ENCODE measurements at regions not wholly inside any gene's neighbourhood (a gene's known extent, or its start where the extent isn't known, plus 50 kb on each side); places are given as distances from the start of the nearest gene placed in this dataset.

GRCh38 chr2:186027922-186028321 lies 289.3 kb downstream of the FSIP2 start:
- ATAC-seq (no peak), DNase-seq (ENCODE audit: low spot score) (no peak)
- H3K27me3 Mint-ChIP-seq = no peaks in the 10 kb centered on the region
- H3K27ac Mint-ChIP-seq = no peak overlapping the region
- peaks cover 5% of the 10 kb centered on the region for H3K9me3 Mint-ChIP-seq
- no peaks in the 10 kb centered on the region for H3K36me3 Mint-ChIP-seq
- H3K4me1 Mint-ChIP-seq (ENCODE audit: low read depth in 2 of 2) = no peaks in the 10 kb centered on the region
- H3K4me3 Mint-ChIP-seq = no peak overlapping the region

GRCh38 chr2:186031229-186031628 lies 292.6 kb downstream of the FSIP2 start:
- no peaks in the 10 kb centered on the region for H3K27me3 Mint-ChIP-seq
- no peak overlapping the region for H3K4me3 Mint-ChIP-seq
- no peaks in the 10 kb centered on the region for H3K36me3 Mint-ChIP-seq
- peaks cover 5% of the 10 kb centered on the region for H3K9me3 Mint-ChIP-seq
- H3K27ac Mint-ChIP-seq = no peak overlapping the region
- no peak for DNase-seq (ENCODE audit: low spot score)
- no peak for ATAC-seq
- no peaks in the 10 kb centered on the region for H3K4me1 Mint-ChIP-seq (ENCODE audit: low read depth in 2 of 2)

- Mint-ChIP-seq H3K4me3 (no peak overlapping the region), H3K4me1 (ENCODE audit: low read depth in 2 of 2) (no peaks in the 10 kb centered on the region), H3K27ac (no peak overlapping the region), H3K36me3 (no peaks in the 10 kb centered on the region), H3K9me3 (peaks cover 5% of the 10 kb centered on the region), H3K27me3 (no peaks in the 10 kb centered on the region)
- DNase-seq (ENCODE audit: low spot score) = no peak
- ATAC-seq = no peak
These were observed 293.6 kb downstream of the FSIP2 start for GRCh38 chr2:186032102-186032738.

- no peaks in the 10 kb centered on the region for H3K36me3 Mint-ChIP-seq
- peaks cover 5% of the 10 kb centered on the region for H3K9me3 Mint-ChIP-seq
- DNase-seq (ENCODE audit: low spot score) (no peak), ATAC-seq (no peak)
- no peak overlapping the region for H3K4me3 Mint-ChIP-seq
- H3K27me3 Mint-ChIP-seq = no peaks in the 10 kb centered on the region
- no peak overlapping the region for H3K27ac Mint-ChIP-seq
- no peaks in the 10 kb centered on the region for H3K4me1 Mint-ChIP-seq (ENCODE audit: low read depth in 2 of 2)
These were observed 294.3 kb downstream of the FSIP2 start for GRCh38 chr2:186032930-186033329.

- DNase-seq (ENCODE audit: low spot score) (no peak), ATAC-seq (no peak)
- Mint-ChIP-seq H3K4me1 (ENCODE audit: low read depth in 2 of 2) (no peaks in the 10 kb centered on the region), H3K9me3 (peaks cover 5% of the 10 kb centered on the region), H3K27me3 (no peaks in the 10 kb centered on the region), H3K4me3 (no peak overlapping the region), H3K27ac (no peak overlapping the region), H3K36me3 (no peaks in the 10 kb centered on the region)
These were observed 294.9 kb downstream of the FSIP2 start for GRCh38 chr2:186033541-186033940.

- H3K9me3 Mint-ChIP-seq = peaks cover 5% of the 10 kb centered on the region
- no peak for DNase-seq (ENCODE audit: low spot score)
- H3K27ac Mint-ChIP-seq = no peak overlapping the region
- no peak for ATAC-seq
- no peaks in the 10 kb centered on the region for H3K4me1 Mint-ChIP-seq (ENCODE audit: low read depth in 2 of 2)
- no peaks in the 10 kb centered on the region for H3K27me3 Mint-ChIP-seq
- no peak overlapping the region for H3K4me3 Mint-ChIP-seq
- no peaks in the 10 kb centered on the region for H3K36me3 Mint-ChIP-seq
These were observed 298.4 kb downstream of the FSIP2 start for GRCh38 chr2:186036862-186037449.

GRCh38 chr2:186042207-186043028 lies 303.8 kb downstream of the FSIP2 start:
- no peaks in the 10 kb centered on the region for H3K27me3 Mint-ChIP-seq
- ATAC-seq = peak in 1 of 2 donors; percentile 40
- H3K36me3 Mint-ChIP-seq = peaks cover 5% of the 10 kb centered on the region
- H3K9me3 Mint-ChIP-seq = peaks cover 4% of the 10 kb centered on the region
- no peak for DNase-seq (ENCODE audit: low spot score)
- no peaks in the 10 kb centered on the region for H3K4me1 Mint-ChIP-seq (ENCODE audit: low read depth in 2 of 2)
- H3K27ac Mint-ChIP-seq = no peak overlapping the region
- no peak overlapping the region for H3K4me3 Mint-ChIP-seq

GRCh38 chr2:186044761-186045160 lies 306.2 kb downstream of the FSIP2 start:
- Mint-ChIP-seq H3K27ac (no peak overlapping the region), H3K4me3 (no peak overlapping the region), H3K27me3 (no peaks in the 10 kb centered on the region), H3K9me3 (peaks cover 4% of the 10 kb centered on the region), H3K36me3 (peaks cover 5% of the 10 kb centered on the region), H3K4me1 (ENCODE audit: low read depth in 2 of 2) (no peaks in the 10 kb centered on the region)
- ATAC-seq = no peak
- DNase-seq (ENCODE audit: low spot score) = no peak

GRCh38 chr2:186052930-186053329 lies 314.3 kb downstream of the FSIP2 start:
- H3K9me3 Mint-ChIP-seq = peaks cover 2% of the 10 kb centered on the region
- ATAC-seq (no peak), DNase-seq (ENCODE audit: low spot score) (no peak)
- H3K27ac Mint-ChIP-seq = no peak overlapping the region
- no peaks in the 10 kb centered on the region for H3K36me3 Mint-ChIP-seq
- no peak overlapping the region for H3K4me3 Mint-ChIP-seq
- no peaks in the 10 kb centered on the region for H3K27me3 Mint-ChIP-seq
- no peaks in the 10 kb centered on the region for H3K4me1 Mint-ChIP-seq (ENCODE audit: low read depth in 2 of 2)

- H3K4me1 Mint-ChIP-seq (ENCODE audit: low read depth in 2 of 2) = no peaks in the 10 kb centered on the region
These were observed 320.0 kb downstream of the FSIP2 start for GRCh38 chr2:186058614-186059013.

GRCh38 chr2:186059096-186059495 lies 320.5 kb downstream of the FSIP2 start:
- ATAC-seq = no peak
- Mint-ChIP-seq H3K9me3 (peaks cover 6% of the 10 kb centered on the region), H3K36me3 (no peaks in the 10 kb centered on the region), H3K27me3 (no peaks in the 10 kb centered on the region), H3K27ac (no peak overlapping the region), H3K4me3 (no peak overlapping the region), H3K4me1 (ENCODE audit: low read depth in 2 of 2) (no peaks in the 10 kb centered on the region)
- DNase-seq (ENCODE audit: low spot score) = no peak

More at GRCh38 chr2:186058614-186059013, 320.0 kb downstream of the FSIP2 start:
- Mint-ChIP-seq H3K36me3 (no peaks in the 10 kb centered on the region), H3K27me3 (no peaks in the 10 kb centered on the region), H3K27ac (no peak overlapping the region), H3K9me3 (peaks cover 3% of the 10 kb centered on the region), H3K4me3 (no peak overlapping the region)
- no peak for DNase-seq (ENCODE audit: low spot score)
- ATAC-seq = no peak

- Mint-ChIP-seq H3K9me3 (peaks cover 6% of the 10 kb centered on the region), H3K4me1 (ENCODE audit: low read depth in 2 of 2) (no peaks in the 10 kb centered on the region), H3K36me3 (no peaks in the 10 kb centered on the region), H3K27me3 (no peaks in the 10 kb centered on the region), H3K4me3 (no peak overlapping the region), H3K27ac (no peak overlapping the region)
- DNase-seq (ENCODE audit: low spot score) (no peak), ATAC-seq (no peak)
These were observed 322.3 kb downstream of the FSIP2 start for GRCh38 chr2:186060744-186061440.

- no peak for DNase-seq (ENCODE audit: low spot score)
- Mint-ChIP-seq H3K9me3 (peaks cover 9% of the 10 kb centered on the region), H3K27ac (no peak overlapping the region), H3K36me3 (no peaks in the 10 kb centered on the region), H3K4me1 (ENCODE audit: low read depth in 2 of 2) (no peaks in the 10 kb centered on the region), H3K4me3 (no peak overlapping the region), H3K27me3 (no peaks in the 10 kb centered on the region)
- no peak for ATAC-seq
These were observed 325.9 kb downstream of the FSIP2 start for GRCh38 chr2:186064507-186064906.

GRCh38 chr2:186065491-186065890 lies 326.9 kb downstream of the FSIP2 start:
- no peak for ATAC-seq

More at GRCh38 chr2:186065491-186065890, 326.9 kb downstream of the FSIP2 start:
- Mint-ChIP-seq H3K27ac (no peak overlapping the region), H3K36me3 (no peaks in the 10 kb centered on the region), H3K9me3 (peaks cover 9% of the 10 kb centered on the region), H3K4me3 (no peak overlapping the region), H3K27me3 (no peaks in the 10 kb centered on the region), H3K4me1 (ENCODE audit: low read depth in 2 of 2) (no peaks in the 10 kb centered on the region)
- DNase-seq (ENCODE audit: low spot score) = no peak
